Endothelial cell of hepatic sinusoid (primary cell): ENCODE measurements at regions not wholly inside any gene's neighbourhood (a gene's known extent, or its start where the extent isn't known, plus 50 kb on each side); places are given as distances from the start of the nearest gene placed in this dataset.

ENCODE experiments used
- in situ Hi-C: cut with HindIII; loops from 2 replicates; pipeline ENCODE4 v1.10.0; 2017; ENCODE audit warnings: low sequenced_read_pairs

DNA sequence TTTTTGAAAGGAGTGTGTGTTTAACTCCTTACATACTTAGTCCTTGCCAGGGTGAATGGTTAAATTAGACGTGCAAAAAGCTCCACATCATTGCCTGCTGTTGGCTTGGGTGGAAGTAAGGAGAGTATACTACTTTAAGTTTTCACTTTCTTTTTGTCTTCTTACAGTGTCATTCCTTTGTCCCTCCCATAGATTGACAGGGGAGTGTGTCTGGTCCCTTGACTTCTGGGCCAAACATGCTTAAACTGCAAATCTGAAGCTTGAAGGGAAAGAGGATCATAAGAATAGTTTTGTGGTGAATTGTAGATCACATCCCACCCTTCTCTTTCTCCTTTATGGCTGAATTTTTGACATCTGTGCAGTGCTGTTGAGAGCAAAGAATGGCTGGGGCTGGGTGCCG lies 355.8 kb upstream of the C2CD4B start:
- in situ Hi-C loops: loop anchor here (5.0 to 10.0 kb wide), 2 partner anchors 36 to 46 kb away; no protein-coding TSS in a partner anchor

DNA sequence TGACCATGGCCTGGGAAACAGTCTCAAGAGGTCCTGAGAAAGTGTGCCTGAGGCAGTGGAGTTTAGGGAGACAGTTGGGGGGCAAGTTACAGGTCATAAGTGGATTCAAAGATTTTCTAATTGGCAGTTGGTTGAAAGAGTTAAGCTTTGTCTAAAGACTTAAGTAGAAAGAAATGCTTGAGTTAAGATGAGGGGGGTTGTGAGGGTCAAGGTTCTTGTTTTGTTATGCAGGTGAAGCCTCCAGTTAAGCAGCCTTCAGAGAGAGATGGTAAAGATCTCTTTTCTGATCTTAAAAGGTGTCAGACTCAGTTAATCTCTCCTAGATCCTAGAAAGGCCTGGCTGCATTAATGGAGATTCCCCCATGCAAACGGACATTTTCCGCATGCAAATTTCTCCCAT lies 356.3 kb upstream of the C2CD4B start:
- in situ Hi-C loops: loop anchor here (5.0 to 10.0 kb wide), 2 partner anchors 36 to 47 kb away; no protein-coding TSS in a partner anchor

DNA sequence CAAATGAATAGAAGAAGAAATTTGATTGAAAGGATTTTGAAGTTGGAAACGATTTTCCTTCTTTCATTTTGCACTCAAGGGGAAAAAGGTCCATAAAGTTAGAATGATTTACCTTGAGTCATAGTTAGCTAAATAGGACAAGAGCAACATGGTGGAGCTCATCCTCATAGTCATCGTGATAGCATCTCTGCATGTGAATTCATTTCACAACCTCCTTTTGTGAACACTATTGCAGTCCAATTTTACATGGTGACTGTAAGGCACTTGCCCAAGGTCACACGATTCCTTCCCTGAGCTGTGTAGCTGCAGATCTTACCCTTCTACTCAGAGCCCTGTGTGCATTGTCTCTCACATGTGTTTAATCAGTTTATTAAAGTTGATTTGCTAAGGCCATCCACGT lies 359.8 kb upstream of the C2CD4B start:
- in situ Hi-C loops: loop anchor here (5.0 to 10.0 kb wide), 2 partner anchors 32 to 50 kb away; no protein-coding TSS in a partner anchor

DNA sequence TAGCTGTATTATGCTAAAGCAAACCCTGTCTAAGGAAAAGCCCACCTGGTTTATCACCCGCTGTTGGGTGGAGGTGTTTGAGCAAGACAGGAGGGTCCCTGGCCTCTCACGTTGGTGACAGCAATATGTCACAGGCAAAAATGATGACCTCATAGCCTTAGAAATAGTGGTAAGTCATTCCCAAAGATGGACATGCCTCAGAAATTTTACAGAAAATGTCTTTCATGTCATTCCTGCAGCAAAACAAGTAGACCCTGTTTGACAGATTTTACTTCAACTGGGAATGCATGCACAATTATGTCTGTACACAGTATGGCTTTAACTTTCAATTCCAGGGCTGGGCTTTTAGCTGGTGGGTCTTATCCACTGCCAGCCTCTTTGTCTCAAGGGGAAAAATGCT lies 362.3 kb upstream of the C2CD4B start:
- in situ Hi-C loops: loop anchor here (10.0 kb wide), 1 partner anchor 53 kb away; no protein-coding TSS in a partner anchor

DNA sequence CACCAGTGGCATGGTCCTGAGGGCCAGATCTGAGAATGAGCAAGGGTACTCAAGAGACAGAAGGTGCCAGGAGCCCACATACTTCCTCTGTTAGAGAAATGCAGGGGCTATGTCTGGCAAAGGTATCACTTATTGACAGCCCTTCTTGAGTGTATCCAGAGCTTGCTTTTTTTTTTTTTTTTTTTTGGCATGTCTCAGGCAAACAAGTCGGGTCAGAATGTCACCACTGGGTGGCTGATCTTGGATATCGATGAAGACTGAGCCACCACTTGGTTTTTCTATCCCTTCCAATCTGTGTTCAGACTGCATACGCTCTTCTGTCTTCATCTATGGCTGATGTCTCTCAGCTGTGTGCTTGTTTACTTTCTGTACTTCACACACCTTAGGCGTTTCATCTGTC lies 363.4 kb upstream of the C2CD4B start:
- in situ Hi-C loops: loop anchor here (10.0 kb wide), 1 partner anchor 54 kb away; no protein-coding TSS in a partner anchor

DNA sequence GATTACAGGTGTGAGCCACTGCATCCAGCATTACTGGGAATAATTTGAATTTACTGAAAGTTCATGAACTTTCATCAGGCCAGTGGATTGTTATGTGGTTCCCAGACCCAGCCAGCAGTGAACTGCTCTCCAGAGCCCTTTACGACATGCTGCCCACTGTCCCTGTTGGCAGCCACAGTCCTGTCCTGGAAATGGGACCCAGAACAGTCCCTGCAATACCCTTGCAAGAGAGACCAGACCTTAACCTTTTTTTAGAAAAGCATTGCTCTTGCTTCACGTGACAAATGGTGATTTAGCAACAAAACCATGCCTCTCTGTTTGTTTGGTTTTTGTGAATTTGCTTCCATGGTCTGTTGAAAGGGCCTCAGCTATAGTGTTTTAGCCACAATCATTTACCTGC lies 367.3 kb upstream of the C2CD4B start:
- in situ Hi-C loops: no loop called here

DNA sequence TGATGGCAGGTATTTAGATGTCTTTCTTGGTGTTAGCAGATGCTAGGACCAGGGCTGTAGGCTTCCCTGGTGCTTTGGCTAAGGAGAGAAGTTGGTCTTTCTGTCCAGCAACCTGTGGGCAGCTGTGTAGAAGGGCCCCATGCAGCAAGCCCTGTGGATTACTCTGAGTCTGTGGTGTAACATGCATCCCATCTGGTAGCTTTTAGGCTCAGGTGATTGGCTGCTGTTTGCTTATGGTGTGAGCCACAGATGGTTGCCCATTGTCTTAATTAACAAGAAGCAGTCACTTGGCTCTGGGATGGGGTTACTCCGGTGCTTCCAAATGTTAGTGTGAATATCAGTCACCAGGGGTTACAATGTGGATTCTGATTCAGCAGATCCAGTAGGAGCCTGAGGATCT lies 368.6 kb upstream of the C2CD4B start:
- in situ Hi-C loops: no loop called here

DNA sequence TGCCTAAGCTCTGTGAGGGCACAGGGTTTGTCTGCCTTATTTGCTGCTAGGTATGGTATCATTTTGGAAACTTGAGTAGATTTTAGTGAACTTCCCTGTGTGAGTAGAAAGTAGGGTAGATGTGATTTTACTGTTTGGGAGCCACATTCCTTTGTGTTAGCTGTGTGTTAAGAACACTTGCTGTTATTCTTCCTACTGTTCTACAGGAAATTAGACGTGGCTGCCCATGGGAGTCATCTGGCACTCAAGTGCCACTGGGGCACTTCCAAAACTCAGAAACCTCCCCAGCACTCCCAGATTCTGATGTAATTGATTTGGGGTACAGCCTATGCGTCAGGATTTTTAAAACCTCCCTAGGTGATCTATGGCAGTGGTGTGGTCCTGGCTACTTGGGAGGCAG lies 369.9 kb upstream of the C2CD4B start:
- in situ Hi-C loops: no loop called here

DNA sequence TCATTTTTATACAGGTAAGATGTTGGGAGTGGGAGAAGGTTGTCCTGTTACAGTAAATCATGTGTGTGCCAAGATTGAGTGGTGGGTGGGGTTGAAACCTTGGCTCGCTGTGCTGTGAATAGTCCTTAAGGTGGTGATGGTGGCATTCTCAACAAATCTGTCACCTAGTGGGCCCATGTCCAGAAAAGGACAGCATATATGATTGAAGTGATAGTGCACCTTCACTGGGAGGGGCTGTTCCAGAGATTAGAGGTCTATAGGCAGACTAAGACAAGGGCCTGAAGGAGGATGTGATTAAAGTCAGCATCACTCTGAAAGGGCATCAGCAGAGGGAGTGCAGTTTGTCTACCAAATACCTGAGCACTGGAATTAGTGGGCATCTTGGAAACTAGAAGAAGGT lies 374.2 kb upstream of the C2CD4B start:
- in situ Hi-C loops: no loop called here

DNA sequence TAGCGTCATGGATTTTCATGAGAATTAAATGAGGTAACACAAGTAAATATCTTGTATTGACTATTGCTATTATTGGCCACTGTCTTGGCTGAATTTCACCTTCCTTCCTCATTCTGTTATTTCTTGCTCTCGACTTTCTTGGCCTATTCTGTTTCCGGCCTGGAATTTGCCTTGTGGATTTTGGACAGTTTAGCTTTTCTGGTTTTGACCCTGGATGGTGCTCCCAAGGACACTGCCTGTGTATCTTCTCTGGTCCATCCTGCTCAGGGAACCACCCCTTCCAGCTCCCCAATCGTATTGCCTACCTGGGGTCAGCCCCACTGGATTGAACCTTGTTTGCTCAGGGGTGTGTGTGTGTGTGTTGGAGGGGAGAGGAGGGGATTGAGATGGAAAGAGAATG lies 376.2 kb upstream of the C2CD4B start:
- in situ Hi-C loops: no loop called here

DNA sequence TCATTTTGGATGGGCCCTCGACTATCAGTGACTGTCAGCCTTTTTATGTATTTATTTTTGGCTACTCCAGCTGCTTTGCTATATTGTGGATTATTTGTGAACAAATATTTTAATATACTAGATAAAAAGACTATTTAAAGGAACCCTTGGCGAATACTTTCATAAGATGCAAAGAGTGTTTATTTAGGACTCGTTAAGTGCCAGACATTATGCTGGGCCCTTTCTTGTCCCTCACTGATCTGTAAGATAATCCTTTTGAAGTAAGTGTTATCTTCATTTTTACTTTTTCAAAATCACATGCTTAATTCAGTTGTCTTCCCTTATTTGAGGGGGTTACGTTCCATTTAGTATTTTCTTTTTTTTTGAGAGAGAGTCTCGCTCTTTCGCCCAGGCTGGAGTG lies 376.8 kb upstream of the C2CD4B start:
- in situ Hi-C loops: no loop called here

DNA sequence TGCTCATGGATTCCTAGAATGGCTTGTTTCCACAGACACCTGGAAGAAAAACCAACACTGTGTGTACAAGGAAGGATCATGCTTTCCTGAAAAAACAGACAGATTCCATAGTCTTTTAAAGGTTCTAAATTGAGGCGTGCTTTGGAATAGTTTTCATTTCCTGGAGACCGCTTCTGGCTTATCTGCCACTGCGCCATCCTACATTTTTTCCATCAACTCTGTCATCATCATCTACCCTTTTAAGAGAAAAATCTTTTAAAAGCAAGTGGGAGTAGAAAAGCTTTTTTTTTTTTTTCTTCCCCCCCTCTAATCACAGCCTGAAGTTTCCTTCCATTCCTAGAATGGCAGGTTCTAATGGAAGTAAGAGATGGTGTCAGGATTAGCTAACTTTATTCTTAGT lies 379.4 kb upstream of the C2CD4B start:
- in situ Hi-C loops: no loop called here

DNA sequence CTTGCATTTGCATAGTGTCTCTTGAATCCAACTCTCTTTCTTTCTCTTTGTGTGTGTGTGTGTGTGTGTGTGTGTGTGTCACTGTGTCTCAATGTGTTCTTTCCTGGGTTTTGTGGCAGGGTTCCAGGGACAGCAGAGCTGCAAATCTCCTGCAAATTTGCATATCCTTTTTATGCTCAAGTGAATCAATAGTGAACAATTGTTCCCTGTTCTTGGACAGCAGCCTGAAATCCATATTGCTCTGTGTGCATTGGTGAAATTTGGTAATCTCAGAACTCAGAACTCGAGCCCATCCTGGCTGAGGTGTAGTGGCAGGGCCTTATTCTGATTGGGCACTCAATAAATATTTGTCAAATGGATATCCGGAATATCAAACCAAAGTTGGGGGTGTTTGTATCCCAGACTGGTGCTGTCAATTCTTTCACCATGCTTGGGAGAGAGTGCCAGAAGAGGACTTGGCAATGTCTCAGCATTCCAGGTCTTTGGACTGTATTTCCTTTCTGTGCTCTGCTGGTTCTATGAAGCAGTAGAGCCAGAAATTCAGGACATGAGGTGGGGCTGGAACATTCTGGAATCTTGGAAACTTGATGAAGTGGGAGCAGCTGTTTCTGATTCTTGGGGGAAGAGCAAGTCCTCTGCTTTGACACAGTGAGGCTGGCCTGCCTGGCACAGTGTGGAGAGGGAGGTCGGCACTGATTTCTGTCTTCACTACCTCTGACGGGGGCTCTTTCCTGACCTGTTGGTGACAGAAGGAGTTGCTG lies 380.6 kb upstream of the C2CD4B start:
- in situ Hi-C loops: no loop called here

DNA sequence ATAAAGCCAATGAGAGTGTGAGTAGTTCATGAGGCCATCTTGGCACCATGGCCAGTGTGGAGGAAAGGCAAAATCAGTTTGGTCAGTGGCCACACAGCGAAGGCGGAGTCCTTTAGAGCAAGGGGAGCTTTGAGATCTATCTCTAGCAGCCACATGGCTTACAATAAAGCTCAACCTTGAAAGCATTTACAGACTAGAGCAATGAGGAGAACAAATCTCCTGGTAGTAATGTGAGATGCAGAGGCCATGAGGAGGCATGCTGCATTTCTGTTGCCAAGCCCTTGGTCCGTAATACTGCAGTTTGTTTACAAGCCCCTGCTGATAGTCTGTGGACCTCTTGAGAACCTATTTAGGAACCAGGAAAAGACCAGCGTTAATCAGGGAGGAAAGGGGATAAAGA lies 381.5 kb upstream of the C2CD4B start:
- in situ Hi-C loops: no loop called here

DNA sequence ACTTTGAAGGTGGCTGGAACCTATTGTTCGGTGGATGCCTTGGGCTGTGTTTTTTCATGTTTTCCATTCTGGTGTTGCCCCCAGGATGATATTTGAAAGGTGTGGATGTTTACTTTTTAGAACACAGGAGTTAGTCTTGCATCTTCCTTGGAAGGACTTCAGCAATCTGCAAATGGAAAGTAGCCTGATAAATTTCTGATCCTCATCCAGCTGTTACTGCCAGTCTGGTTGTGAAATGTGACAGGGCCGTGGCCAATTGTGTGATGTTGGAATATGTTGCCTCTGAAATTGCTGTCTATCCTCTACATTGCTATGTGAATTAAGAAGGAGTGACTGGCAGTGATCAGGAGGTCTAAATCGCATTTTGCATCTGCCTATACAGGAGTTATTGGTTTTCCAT lies 382.5 kb upstream of the C2CD4B start:
- in situ Hi-C loops: no loop called here

DNA sequence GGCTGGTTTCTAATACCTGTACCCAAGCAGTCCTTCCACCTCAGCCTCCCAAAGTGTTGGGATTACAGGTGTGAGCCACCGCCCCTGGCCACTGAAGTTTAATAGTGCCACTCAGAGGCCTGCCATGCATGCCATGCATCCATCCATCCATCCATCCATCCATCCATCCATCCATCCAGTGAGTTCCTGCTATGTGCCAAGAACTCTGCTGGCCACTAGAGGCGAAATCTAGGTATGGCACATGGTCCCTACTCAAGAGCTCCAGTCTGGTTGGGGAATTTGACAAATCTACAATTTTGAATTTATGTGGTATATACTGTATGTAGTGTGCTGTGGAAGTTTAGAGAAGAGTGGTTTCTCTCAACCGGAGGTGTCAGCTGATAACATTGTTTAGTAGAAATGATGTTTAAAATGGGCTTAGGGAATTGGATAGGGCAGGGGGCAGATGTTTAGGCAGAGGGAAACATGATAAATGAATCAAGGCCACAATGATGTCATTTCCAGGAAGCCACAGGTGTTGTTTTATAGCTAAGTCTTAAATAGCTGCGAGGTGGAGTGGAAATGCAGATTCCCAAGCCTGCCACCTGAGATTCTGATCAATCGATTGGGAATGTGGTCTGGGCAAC lies 384.4 kb upstream of the C2CD4B start:
- in situ Hi-C loops: no loop called here

DNA sequence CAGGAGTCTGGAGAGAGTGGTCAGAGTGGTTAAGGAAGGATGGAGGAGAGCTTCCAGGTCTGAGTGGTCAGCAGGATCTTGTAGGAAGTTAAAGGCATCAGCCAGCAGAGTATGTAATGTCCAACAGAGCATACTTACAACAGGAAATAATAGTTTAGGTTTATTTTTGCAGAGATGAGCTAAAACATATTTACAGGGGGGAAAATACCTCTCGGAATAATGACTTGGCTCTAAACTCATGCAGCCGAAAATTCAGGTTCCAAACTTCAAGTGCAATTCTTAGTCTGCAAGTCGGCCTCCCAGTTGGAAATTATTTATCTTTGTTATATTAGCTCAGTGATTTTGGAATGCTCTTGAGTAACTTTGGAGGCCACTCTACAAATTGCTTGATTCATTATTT lies 385.0 kb upstream of the C2CD4B start:
- in situ Hi-C loops: loop anchor here (5.0 kb wide), 1 partner anchor 83 kb away; no protein-coding TSS in a partner anchor

DNA sequence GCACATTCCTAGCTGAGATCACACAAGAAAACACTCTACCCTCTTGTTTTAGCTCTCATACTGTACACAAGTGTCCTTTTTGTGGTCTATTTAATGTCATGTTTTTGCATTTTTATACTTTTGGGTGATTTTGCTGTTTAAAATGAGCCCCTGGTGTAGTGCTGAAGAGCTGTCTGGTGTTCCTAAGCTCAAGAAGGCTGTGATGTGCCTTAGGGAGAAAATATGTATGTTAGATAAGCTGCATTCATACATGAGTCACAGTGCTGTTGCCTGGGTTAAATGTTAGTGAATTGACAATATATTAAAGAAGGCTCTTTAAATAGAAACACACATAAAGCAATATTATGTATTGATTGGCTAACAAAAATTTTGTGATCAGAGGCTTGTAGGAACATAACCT lies 387.4 kb upstream of the C2CD4B start:
- in situ Hi-C loops: loop anchor here (5.0 kb wide), 1 partner anchor 85 kb away; no protein-coding TSS in a partner anchor

DNA sequence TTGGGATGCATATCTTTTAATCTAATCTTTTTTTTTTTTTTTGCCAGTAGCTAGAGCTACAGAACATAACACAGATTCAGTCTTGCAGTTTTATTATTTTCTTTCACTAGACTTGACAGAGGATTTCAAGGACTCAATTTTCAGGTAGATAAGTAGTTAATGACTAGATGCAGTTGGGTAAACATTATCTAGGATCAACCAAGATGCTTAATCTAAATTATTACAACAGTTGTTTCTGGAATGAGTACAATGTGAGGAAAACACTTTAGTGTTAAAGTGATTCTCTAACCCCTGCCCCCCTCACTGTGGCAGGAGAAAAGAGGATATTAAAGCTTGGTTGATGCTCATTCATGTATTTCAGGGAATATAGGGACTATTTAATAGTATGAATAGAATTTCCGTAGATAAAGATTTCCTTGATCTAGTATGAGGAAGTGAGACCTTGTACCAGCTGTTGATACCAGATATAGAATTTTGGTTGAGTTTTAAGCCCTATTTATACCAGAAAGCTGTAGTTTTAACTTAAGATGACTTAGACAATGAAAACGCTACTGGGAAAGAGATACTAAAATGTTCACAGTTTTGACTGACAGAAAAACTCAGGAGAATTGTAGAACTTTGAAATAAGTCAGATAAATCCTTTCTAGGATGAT lies 389.0 kb upstream of the C2CD4B start:
- in situ Hi-C loops: loop anchor here (5.0 kb wide), 1 partner anchor 87 kb away; no protein-coding TSS in a partner anchor

DNA sequence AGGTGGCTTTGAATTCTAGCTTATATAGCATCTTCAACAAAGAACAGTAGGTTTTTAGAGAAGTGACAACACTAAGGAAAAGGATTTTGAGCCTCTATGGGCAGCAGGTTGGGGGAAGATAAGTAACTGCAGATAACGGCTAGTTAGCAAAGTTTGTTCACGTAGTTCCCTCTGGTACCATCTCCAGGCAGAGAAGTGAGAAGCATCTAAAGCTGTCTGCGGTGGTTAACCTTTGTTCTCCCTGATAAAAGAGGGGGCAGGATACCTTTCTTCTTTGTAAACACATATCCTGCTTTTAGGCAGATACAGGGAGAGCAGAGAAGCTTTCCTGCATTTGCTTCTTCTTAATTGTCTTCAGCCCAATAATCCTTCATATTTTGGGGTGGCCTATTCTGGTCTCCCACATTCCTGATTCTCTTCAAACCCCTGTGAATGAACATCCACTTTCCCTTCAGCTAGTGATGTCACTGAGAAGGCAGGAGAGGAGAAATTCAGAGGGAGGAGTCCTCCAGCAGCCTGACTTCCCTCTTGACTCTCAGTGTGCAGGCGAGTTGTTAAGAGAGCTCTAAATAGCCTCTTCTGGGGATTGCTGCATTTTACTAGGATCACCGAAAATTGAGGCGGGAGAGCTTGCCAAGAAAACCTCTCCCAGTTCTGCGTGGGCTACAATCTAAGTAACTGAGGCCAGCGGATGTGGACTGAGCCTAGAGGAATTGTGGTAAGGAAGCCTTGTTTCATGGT lies 393.7 kb upstream of the C2CD4B start:
- in situ Hi-C loops: loop anchor here (5.0 kb wide), 1 partner anchor 37 kb away; no protein-coding TSS in a partner anchor

DNA sequence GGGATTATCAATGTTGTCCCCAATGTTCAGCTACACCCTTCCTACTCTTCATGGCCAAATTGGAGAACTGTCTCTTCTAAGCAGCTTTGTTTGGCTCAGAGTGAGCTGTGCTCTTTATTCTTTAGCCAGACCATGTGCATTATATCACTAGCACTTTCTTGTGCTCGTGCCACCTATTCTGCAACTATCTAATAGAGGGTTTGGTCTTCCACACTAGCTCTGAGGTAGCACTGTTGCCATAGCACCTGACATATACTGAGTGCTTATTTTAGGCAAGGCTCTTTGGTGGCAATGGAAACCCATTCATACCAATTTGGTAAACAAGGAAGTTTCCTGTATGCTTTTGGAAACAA lies 394.3 kb upstream of the C2CD4B start:
- in situ Hi-C loops: loop anchor here (5.0 kb wide), 1 partner anchor 37 kb away; no protein-coding TSS in a partner anchor
